B cell (primary cell): ENCODE measurements at regions not wholly inside any gene's neighbourhood (a gene's known extent, or its start where the extent isn't known, plus 50 kb on each side); places are given as distances from the start of the nearest gene placed in this dataset. TPM values are rescaled to one million over a fixed set of nuclear protein-coding genes. Genes with fewer than 3 reads are reported as not detected.
"Not testable (repeated sequence)": the region's sequence is repeated elsewhere in the genome, so short reads cannot be mapped to it uniquely, and the experiment has no call there.

ENCODE experiments used
- ATAC-seq: fragments of 200-7000 bp; cut with Tn5 transposase; one replicate; pipeline ENCODE4 v1.10.0; 2021; ENCODE audit warnings: low read depth, mild to moderate bottlenecking, moderate number of reproducible peaks, moderate library complexity
- CTCF ChIA-PET: fragments of 350-600 bp; sonication (Branson Sonifier 250); formaldehyde crosslinking; loops from one replicate; lab custom pipeline; 2021; ENCODE audit warnings: antibody characterized with exemption, inconsistent platforms; lab: Charles Lee
- POLR2A ChIA-PET: fragments of 350-600 bp; sonication (Branson Sonifier 250); formaldehyde crosslinking; loops from one replicate; lab custom pipeline; 2021; ENCODE audit warnings: antibody characterized with exemption; lab: Charles Lee
- DNase-seq: peaks from one replicate; pipeline ENCODE4 v3.0.0; 2013
- H2AFZ ChIP-seq: 2 replicates; pipeline ENCODE4 v1.6.1; 2012; ENCODE audit warnings: mild to moderate bottlenecking, low read depth, low read length; ENCODE audit not compliant: insufficient read depth, poor library complexity, severe bottlenecking
- H3K27ac ChIP-seq, 2 donors: 1 replicate in 1 of 2; 2 replicates in 1 of 2; pipeline ENCODE4 v1.5.1; 2012 to 2013; ENCODE audit warnings: low read length in 2 of 2, mild to moderate bottlenecking in 2 of 2, moderate library complexity in 1 of 2
- H3K27me3 ChIP-seq, 4 experiments: fragments of 200-600 bp in 1 of 4; sonication (generic) in 1 of 4; replicated peaks in 1 of 4; 1 replicate in 2 of 4; 2 replicates in 2 of 4; pipeline versions ENCODE4 v1.6.1 to v1.7.0; 2013 to 2016; ENCODE audit warnings: low read length in 3 of 4, mild to moderate bottlenecking in 2 of 4, mixed read lengths in 1 of 4, moderate library complexity in 1 of 4; ENCODE audit not compliant: insufficient read depth in 4 of 4, control insufficient read depth in 3 of 4; ENCODE audit errors: control extremely low read depth in 1 of 4
- H3K36me3 ChIP-seq, 2 experiments: replicated peaks in 1 of 2; 1 replicate in 1 of 2; 2 replicates in 1 of 2; pipeline versions ENCODE4 v1.6.1 to v1.7.1; 2013; ENCODE audit warnings: low read length in 1 of 2; ENCODE audit not compliant: insufficient read depth in 2 of 2, control insufficient read depth in 1 of 2; ENCODE audit errors: control extremely low read depth in 1 of 2, extremely low read depth in 1 of 2
- H3K4me1 ChIP-seq, 2 donors: fragments of 200-600 bp in 1 of 2; sonication (generic) in 1 of 2; 1 replicate in 1 of 2; 2 replicates in 1 of 2; pipeline versions ENCODE4 v1.5.1 to v1.6.1; 2013 to 2017; ENCODE audit warnings: low read length in 2 of 2; ENCODE audit not compliant: control insufficient read depth in 2 of 2, insufficient read depth in 2 of 2
- H3K4me2 ChIP-seq: replicated peaks from 2 replicates; pipeline ENCODE3; 2012; ENCODE audit warnings: mild to moderate bottlenecking, low read depth, low read length; ENCODE audit not compliant: poor library complexity, severe bottlenecking
- H3K4me3 ChIP-seq, 5 experiments: fragments of 200-600 bp in 1 of 5; sonication (generic) in 1 of 5; 1 replicate in 3 of 5; 2 replicates in 2 of 5; pipeline versions ENCODE4 v1.5.1 to v1.7.0; 2011 to 2016; ENCODE audit warnings: low read length in 4 of 5, mild to moderate bottlenecking in 4 of 5, low read depth in 2 of 5, control low read depth in 1 of 5, moderate library complexity in 1 of 5; ENCODE audit not compliant: insufficient read depth in 1 of 5; ENCODE audit errors: control extremely low read depth in 1 of 5, extremely low read depth in 1 of 5
- H3K79me2 ChIP-seq: fragments of 200-600 bp; sonication (generic); one replicate; pipeline ENCODE4 v1.6.0; 2016; ENCODE audit warnings: low read length; ENCODE audit not compliant: control insufficient read depth, insufficient read depth
- H3K9ac ChIP-seq: fragments of 200-600 bp; sonication (generic); 2 replicates; pipeline ENCODE4 v1.6.1; 2017; ENCODE audit warnings: mild to moderate bottlenecking, low read length, moderate library complexity
- H3K9me3 ChIP-seq, 3 donors: one replicate each; pipeline versions ENCODE4 v1.6.1 to v1.7.1; 2013; ENCODE audit warnings: low read length in 2 of 3; ENCODE audit not compliant: control insufficient read depth in 2 of 3, insufficient read depth in 1 of 3; ENCODE audit errors: control extremely low read depth in 1 of 3
- H4K20me1 ChIP-seq: 2 replicates; pipeline ENCODE4 v1.6.0; 2012; ENCODE audit warnings: mild to moderate bottlenecking, low read length; ENCODE audit not compliant: insufficient read depth, control insufficient read depth, poor library complexity, severe bottlenecking
- H3K27ac Mint-ChIP-seq: one replicate; pipeline ENCODE4 v1.8.0; 2021; ENCODE audit warnings: mixed read lengths
- H3K27me3 Mint-ChIP-seq: one replicate; pipeline ENCODE4 v1.8.0; 2021; ENCODE audit warnings: mixed read lengths
- H3K4me1 Mint-ChIP-seq: one replicate; pipeline ENCODE4 v1.8.0; 2021; ENCODE audit warnings: mixed read lengths
- H3K4me3 Mint-ChIP-seq: one replicate; pipeline ENCODE4 v1.8.0; 2021; ENCODE audit warnings: mixed read lengths
- H3K9me3 Mint-ChIP-seq: one replicate; pipeline ENCODE4 v1.8.0; 2022; ENCODE audit warnings: mixed read lengths; ENCODE audit not compliant: insufficient read depth
- WGBS: methylation state at CpG from one replicate; pipeline ENCODE4 v1.1.5; 2013; ENCODE audit warnings: missing lambda C conversion rate; ENCODE audit not compliant: insufficient coverage; 5-methylcytosine and 5-hydroxymethylcytosine counted together
- intact Hi-C: fragments of 100-400 bp; cut with micrococcal nuclease; formaldehyde crosslinking; loops from one replicate; pipeline ENCODE4 v1.10.0; 2022
- small RNA-seq: library from RNA; depleted of rRNA; stranded (forward); fragments of <200 nt; gene quantifications from one replicate; pipeline ENCODE3, GENCODE V24; 2012; ENCODE audit warnings: low replicate concordance, low read depth; ENCODE audit not compliant: insufficient read length

DNA sequence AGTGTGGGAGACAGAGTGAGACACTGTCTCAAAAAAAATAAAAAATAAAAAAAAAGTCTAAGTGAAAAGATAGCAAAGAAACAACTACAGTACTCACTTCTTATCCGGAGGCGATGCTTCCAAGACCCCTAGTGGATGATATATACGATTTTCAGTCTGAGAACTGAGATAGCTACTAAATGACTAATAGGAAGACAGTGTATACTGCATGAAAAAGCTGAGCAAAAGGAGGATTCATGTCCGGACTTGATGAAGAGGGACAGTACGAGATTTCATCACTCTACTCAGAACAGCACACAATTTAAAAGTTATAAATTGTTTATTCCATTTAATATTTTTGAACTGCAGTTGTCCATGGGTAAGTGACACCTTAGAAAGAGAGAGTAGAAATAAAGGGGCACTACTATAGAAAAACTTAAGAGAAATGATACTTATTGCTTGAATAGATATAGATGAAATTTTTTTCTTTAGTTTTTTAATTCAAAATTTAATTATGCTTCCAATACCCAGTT lies 190.7 kb downstream of the POTEB3 start:
- H3K27me3 Mint-ChIP-seq, H3K4me1 Mint-ChIP-seq, H3K79me2 ChIP-seq, H3K27ac ChIP-seq, H3K4me1 ChIP-seq, H2AFZ ChIP-seq, H3K9ac ChIP-seq, CTCF ChIA-PET, DNase-seq, H3K27ac Mint-ChIP-seq, H3K9me3 Mint-ChIP-seq, H4K20me1 ChIP-seq, intact Hi-C loops, H3K27me3 ChIP-seq, H3K4me3 ChIP-seq, H3K4me2 ChIP-seq, H3K4me3 Mint-ChIP-seq, POLR2A ChIA-PET, H3K9me3 ChIP-seq, ATAC-seq, H3K36me3 ChIP-seq: not testable (repeated sequence)
- no CpG with 5 or more reads among the region's 5 CpGs for WGBS

Small RNA genes lying in the stretch of these regions (small RNA-seq; reads per million reads assigned to genes)
- not detected for gene RNU6-1235P
